HG02870 (cell line): ENCODE measurements at regions not wholly inside any gene's neighbourhood (a gene's known extent, or its start where the extent isn't known, plus 50 kb on each side); places are given as distances from the start of the nearest gene placed in this dataset.
A peak's percentile ranks its signal among the peaks of the same experiment; 100 is the strongest.

Experiments
- ATAC-seq: cut with Tn5 transposase; IDR thresholded peaks from one replicate; pipeline ENCODE4 v1.9.1; 2021; ENCODE audit warnings: mild to moderate bottlenecking, moderate library complexity; ENCODE audit not compliant: unreplicated experiment

DNA sequence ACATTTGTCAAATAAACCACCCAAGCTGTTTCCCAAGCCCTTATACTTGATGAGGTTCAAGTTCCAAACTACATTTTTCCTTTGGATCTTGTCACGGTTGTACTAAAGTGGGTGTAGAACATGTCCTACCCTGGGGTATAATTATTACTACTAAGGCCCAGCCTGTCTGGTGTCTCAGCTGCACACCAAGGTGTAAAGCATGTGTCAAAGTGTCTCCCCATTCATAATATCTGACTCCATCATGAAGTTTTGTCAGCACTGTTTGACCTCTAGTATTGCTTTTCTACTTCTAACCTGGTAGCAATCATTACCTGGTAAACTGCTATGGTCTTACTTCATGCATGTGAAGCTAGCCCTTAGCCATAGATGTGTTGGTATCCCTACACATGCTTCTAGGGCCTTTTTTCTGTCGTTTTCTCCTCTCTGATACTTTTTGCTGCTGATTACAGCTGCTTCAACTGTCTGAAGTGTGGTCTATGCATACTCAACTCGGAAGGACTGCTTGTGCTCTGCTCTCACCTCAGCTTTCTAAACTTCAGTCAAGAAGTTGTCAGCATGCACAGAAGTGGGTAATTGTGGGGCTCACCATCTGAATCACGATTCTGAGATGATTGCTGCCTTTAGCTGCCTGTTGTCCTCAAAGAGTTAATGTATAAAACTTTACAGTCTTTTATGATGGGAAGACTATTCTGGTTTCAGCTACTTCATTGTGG lies 445.7 kb upstream of the TRIB2 start:
- peak; percentile 89 for ATAC-seq

DNA sequence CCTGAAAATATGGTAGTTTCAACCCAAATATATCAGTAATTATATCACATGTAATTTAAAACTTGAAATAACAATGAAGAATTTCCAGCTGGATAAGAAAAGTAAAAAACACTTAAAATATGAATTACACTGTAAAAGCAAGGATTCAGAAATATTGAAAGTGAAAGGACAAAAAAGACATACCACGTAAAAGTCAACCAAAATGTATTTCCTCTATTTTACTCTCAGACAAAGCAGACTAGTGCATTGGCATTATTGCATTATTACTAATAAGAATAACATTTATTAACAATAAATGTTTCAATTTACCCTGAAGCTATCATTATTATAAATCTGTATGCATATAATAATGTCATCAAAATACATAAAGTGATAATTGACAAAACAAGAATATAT lies 445.1 kb upstream of the TRIB2 start:
- peak; percentile 42 for ATAC-seq

DNA sequence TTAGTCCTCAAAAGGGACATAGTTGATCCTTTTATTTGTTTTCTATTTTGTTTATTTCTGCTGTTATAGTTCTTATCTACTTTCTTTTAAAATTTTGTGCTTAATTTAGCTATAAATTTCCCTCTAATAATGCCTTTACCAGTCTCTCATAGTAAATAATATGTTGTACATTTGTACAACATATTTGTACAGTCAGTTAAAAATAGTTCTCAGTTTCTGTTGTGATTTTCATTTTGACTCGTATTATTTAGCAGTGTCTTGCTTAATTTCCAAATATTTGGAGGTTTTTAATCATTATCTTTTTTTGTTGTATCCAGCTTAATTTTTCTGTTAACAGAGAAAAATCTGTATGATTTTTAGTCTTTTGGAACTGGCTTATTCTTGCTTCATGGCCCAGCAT lies 443.6 kb upstream of the TRIB2 start:
- ATAC-seq: no peak

DNA sequence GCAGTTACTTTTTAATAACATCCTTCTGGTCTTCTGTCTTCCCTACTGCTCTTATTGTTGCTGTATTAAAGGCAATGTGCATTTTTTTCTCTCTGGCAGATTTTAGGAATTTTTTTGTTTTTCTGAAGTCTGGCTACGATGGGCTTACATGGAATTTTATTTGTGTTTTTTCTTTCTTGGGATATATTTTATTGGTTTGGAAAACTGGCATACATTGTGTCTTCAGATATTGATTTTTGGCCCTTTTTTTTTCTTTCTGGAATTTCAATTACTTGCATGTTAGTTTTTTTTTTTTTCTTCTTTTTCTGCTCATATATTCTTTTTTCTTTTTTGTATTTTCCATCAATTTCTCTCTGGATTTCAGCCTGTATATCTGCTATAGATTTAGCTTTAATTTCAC lies 442.1 kb upstream of the TRIB2 start:
- no peak for ATAC-seq

DNA sequence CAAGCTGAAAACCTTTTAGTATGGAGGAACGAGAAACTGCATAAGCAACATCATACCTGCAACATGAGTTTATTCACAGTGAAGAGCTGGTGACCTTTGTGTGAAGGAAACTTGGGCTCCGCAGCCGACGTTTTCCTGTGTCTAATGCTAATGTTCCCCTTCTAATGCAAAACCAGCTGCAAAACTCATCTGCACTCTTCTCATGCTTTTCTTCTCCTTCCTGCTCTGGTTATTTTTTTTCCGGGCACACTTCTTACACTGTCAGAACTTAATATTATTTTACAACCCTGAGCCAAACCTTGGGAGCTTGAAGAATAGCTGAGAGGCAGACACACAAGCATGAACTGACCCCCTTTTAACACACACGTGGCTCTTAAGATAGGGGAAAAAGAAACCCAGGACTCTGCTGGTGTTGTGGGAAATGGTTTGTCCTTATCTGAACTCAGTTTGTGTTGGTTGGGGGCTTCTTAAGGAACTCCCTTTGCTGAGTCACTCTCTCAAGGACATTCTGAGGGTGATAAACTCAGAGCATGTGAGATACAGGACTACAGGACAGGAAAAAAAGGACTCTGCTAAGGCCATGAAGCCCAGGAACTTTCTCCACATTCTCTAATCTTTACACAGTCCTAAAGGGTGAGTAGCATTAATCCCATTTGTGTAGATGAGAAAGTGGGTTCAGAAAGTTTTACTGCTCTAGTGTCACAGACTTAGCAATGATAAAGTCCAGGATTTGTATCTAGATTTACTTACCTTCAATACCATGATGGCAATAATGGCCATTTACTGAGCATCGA lies 439.3 kb upstream of the TRIB2 start:
- no peak for ATAC-seq

DNA sequence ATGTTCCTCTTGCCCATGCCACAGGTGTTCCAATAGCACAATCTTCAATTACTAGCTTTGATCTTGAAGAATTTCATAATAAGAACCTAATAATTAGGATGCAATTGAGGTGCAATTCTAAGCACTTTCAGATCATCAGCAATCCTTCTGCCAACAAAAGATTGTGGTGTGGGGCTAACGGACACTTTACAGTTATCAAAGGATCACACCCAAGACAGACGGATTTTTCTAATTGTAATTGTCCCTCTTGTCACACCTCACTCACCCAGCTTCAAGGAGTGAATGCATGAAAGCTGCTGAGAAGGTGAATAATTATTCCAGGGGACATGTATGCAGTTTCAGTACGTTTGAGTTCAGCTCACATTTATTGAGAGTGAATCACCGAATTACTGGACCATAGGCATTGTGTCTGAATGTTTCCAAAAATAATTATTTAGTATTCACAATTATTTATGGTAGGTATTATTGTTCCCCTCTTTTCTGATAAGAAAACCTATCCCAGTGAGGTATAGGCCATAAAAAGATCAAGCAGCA lies 438.5 kb upstream of the TRIB2 start:
- no peak for ATAC-seq

DNA sequence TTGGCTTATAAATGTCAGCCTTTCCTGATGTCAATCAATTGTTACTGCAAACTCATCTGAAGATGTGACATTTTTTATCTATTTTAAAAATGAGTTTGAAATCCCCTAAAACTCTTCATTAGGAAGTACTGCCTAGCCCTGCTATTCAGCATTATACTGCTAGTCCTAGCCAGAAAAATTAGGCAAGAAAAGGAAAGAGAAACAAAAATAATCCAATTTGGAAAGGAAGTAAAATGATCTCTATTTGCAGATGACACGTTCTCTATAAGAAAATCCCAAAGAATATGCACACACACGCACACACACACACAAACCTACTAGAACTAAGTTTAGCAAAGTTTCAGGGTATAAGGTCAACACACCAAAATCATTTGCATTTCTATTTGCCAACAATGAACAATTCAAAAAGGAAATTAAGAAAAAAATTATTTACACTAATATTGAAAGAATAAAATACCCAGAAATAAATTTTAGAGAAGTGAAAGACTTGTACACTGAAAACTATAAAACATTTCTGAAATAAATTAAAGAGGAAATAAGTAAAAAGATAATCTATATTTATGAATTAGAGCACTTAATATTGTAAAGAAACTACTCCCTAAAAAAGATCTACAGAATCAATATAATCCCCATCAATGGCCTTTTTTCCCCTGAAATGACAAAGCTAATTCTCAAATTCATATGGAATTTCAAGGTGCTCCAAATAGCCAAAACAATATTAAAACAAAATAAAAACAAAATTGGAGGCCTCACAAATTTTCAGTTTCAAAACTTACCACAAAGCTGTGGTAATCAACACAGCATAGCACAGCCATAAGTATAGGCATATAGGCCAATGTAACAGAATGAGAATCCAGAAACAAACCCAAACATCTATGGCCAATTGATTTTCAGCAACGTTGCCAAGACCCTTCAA lies 433.7 kb upstream of the TRIB2 start:
- peak; percentile 91 for ATAC-seq

DNA sequence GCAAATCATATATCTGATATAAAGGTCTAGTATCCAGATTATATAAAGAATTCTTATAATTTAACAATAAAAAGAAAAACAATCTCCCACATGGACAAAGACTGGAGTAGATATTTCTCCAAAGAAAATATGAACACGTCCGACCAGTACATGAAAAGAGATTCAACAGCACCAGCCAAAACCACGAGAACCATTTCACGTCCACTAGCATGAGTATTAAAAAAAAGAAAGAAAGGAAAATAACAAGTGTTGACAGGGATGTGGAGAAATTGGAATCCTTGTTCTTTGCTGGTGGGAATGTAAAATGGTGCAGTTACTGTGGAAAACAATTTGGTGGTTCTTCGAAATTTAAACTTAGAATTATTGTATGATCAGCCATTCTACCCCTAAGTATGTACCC lies 432.7 kb upstream of the TRIB2 start:
- no peak for ATAC-seq

DNA sequence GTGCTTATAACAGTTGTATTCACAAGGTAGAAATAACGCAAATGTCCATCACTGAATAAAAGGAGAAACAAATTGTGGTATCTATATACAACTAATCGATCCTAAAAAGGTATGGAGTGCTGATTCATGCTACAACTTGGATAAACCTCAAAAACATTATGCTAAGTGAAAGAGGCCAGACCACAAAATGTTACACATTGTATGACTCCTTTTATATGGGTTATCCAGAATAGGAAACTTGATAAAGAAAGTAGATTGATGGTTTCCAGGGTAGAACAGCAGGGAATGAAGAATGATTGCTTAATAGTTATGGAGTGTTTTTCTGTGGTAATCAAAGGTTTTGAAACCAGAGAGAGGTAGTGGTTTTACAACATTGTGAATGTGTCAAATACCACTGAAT lies 432.2 kb upstream of the TRIB2 start:
- ATAC-seq: no peak

DNA sequence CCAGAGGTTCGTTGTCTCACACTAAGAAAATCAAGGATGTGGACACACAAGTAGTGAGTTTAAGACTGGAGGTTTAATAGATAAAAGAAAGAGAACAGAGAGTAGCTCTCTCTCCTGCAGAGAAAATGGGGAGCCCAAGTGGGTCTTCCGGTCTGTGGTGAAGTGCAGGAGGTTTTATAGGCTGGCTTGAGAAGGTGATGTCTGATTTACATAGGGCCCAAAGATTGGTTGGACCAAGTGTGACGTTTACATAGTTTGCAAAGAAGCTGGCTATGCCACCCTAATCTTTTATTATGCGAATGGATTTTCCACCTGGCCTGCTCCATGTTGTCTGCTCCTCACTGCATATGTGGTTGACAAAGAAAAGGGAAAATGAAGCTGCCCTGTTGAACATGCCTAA lies 430.4 kb upstream of the TRIB2 start:
- no peak for ATAC-seq

DNA sequence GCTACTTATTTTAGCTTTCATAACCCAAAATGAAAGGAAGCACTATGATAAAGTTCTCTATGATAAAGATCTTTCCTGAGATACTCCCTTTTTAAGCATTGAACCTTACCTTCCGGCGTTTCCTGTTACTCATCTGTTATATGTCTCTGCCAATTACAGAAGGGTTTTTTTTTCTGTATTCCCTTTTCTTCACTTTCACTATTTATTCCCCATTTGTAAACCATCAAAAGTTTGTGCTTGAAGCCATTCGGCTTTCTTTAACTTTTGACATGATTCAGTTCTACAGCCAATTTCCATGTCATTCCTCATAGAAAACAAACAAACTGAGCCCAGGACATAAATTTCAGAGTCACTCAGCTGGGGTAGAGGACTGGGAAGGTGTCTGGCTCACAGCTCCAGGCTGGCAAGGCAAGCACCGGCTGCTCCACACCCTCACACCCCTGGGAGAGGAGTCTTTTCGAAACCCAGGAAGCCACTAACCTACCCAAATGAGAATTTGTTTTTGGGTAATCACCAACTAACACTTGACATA lies 429.4 kb upstream of the TRIB2 start:
- no peak for ATAC-seq

DNA sequence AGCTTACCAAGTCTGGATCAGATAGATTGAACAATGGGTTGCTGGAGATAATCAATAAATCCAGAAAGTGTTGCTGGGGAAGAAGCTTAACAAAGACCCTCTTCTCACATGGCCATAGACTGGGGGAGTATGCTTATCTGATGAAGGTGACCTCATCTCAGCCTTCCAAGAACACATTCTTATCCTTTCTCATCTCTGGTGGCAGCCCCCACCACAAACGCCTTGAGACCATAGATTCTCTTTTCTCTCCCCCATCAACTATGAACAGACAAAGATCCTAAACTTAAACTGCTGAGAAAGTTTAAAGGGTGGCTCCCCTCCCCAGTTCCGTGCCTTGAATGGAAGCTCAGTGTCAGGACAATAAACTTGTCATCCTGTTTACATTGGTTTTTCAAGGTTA lies 428.7 kb upstream of the TRIB2 start:
- no peak for ATAC-seq

DNA sequence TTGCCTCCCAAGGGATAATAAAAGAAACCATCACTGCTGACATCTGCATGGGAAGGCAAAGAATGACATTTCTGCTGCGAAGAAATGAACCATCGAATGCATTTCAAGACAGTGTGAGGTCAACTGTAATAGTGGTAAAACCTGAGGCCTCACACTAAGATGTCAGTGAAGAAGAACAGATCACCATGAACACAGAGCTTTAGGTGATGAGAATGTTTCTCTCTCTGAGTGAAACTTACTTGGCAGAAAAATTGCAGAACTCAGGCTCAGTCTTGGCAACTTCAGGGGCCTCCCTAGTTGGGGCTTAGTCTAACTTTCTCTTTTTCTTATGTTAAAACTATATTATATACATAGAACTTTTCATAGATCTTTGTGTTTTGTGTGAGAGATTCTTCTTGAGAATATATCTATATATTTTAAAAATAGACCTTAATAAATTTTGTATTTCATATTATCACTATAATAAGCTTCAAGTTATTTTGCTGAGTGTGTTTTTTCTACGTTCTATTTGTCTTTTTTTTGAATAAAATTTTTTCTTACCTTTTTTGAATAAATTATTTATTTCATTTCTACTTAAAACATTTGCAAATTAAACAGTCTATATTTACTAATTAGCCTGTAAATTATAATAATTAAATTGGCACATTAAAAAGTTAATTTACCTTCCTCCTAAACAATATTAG lies 427.5 kb upstream of the TRIB2 start:
- ATAC-seq: no peak

DNA sequence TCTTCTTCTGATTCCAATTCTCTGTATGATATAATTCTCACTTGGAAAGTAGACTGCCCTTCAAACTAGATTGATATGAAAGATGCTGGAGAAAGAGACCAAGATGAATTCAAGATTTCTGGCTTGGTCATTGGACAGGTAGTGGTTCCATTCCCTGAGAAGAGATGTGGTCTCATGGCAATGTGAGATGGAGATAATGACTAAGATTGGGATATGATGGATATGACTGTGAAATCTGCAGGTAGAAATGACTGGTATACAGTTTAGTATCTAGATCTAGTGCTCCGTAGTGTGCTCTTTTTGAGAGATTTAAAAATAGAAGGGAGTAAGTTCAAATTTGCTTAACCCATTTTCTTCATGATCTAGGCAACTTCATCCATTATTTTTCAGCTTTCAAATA lies 425.4 kb upstream of the TRIB2 start:
- no peak for ATAC-seq

DNA sequence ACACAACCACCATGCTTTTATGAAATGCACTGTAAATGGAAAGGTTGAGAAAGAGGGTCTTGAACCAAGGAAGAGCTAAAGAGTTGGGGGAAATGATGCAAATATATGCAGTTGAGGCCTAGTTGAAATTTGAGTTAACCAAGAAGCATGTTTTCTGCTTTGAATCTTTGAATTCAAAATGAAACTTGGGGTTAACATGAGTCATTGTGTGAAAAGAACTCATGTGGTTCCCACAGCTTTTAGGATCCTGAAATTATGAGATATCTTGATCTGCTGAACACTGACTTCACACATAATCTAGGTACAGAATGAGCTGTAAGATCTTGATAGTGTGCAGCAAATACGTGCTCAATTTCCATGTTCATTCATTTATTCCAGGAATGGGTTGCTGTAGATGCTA lies 422.9 kb upstream of the TRIB2 start:
- peak; percentile 99 for ATAC-seq

DNA sequence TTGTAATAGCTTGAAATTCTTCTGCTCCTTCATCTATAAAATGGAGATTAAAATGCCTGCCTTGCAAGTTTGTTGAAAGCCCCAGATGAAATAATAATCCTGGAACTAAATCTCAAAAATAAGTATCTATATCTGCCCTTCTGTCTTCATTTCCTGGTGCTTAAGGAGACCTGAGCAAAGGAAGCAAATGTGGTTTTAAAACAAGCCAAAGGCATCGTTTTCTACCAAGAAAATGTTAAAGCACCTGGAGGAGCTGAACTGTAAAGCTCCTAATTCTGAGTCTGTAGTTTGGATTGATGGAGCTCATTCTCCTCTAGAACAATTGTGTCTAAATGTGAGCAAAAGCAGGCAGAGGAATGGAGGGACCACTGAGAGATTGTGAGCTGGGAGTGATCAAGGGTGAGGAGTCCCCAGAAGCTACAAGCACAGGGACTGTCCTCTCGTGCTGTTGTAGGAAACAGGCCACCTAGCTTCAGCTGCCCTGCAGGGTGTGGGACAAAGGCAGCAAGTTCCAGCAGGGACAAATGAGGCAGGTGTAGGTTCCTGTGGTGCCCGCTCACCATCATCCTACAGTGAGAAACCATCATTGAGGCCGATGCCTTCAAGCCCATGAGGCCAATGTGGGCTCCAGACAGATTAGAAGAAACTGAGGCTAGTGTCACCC lies 420.7 kb upstream of the TRIB2 start:
- no peak for ATAC-seq

DNA sequence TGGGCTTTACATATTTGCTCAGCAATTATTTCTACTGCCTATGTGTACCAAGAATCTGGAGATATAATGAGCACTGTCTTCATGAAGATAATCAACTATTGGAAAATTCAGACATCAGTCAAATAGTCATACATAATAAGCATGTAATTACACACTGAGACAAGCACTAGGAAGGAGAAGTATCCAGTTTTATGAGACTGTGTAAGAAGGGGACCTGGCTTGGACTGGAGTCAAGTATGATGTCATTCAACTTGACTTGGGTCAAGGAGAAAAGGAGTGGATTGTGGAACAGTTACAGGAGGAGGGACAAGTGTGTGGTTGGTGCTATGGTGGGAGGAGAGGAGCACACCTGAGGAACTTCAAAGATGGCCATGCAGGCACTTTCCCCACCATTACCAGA lies 419.8 kb upstream of the TRIB2 start:
- no peak for ATAC-seq

DNA sequence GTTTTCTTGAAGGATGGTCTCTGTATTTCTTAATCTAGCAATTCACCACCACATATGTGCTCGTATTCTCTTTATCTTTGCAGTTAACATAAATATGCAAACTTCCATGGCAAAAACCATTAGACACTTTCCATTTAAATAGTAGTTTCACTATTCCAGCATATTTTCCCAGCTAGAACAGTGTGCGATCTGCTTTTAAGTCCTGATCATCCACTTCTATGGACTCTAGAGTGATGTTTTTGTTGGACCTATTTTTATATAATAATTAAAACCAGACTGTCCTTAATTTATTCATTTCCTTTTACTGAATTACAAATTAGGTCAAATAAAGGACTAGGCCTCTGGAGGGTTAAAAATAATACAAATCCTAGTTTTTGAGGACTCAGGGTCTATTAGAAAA lies 418.4 kb upstream of the TRIB2 start:
- no peak for ATAC-seq

DNA sequence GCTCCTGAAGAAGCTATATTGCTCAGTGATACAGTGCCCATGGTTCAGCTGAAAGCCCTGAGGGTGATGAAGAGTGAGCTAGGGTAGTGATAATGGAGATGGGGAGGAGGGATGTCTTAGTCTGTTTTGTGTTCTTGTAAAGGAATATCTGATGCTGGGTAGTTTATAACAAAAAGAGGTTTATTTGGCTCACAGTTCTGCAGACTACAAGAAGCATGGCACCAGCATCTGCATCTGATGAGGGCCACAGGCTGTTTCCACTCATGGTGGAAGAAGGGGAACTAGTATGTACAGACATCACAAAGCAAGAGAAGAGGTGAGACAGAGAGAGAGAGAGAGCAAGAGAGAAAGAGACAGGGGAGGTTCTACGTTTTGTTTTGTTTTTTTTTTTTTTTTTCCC lies 417.3 kb upstream of the TRIB2 start:
- ATAC-seq: no peak

DNA sequence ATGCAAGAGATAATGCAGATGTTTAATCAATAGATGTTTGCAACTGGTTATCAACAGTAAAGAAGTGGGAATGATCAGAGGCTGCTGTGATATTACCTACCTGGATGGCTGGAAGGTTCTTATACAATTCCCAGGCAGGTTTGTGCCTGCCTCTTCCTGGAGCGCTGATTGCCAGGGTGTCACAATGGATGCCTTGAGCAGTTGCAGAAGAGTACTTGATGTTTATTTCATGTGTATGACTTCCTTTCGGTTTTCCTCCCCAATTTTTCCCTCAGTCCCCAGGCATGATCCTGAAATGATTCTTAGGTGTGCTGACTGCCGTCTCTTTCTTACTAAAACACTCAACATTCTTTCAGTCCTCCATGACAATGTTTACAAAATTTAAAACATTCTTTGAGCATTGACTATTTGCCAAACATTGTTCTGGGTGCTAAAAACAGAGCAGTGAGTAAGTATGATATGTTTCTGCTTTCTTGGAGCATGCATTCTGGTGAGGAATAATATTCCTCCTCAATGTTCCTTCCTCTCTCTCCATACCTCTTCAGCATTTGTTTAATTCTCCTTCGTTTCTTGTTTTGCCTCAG lies 416.6 kb upstream of the TRIB2 start:
- ATAC-seq: no peak
